ENCODE measurements at regions not wholly inside any gene's neighbourhood (a gene's known extent, or its start where the extent isn't known, plus 50 kb on each side); places are given as distances from the start of the nearest gene placed in this dataset.

GRCh38 chr16:11485676-11486075, 101.0 kb downstream of the LITAF start:
- no peak for TF ChIP-seq TAF1 (IDR thresholded peaks at IDR 0.05; ENCODE audit: low read depth)
- TF ChIP-seq TEAD4 (IDR thresholded peaks at IDR 0.05): no peak
- no peak for TF ChIP-seq FOXM1 (IDR thresholded peaks at IDR 0.05; ENCODE audit: borderline replicate concordance, low read depth)
- TF ChIP-seq ZBTB7A (IDR thresholded peaks at IDR 0.05; ENCODE audit: low read depth): no peak
- TF ChIP-seq TCF12 (IDR thresholded peaks at IDR 0.05; ENCODE audit: low read depth): no peak
- no peak for TF ChIP-seq MAX (IDR thresholded peaks at IDR 0.05)
- no peak for TF ChIP-seq CEBPB (IDR thresholded peaks at IDR 0.05)
- no peak for TF ChIP-seq RAD21 (IDR thresholded peaks at IDR 0.05; ENCODE audit: low read depth)
- TF ChIP-seq EP300 (IDR thresholded peaks at IDR 0.05; ENCODE audit: borderline replicate concordance): no peak
- no peak for TF ChIP-seq EGR1 (IDR thresholded peaks at IDR 0.05)
- no peak for TF ChIP-seq CREB1 (IDR thresholded peaks at IDR 0.05; ENCODE audit: low read depth)
